Brain microvascular endothelial cell (primary cell): ENCODE measurements at regions not wholly inside any gene's neighbourhood (a gene's known extent, or its start where the extent isn't known, plus 50 kb on each side); places are given as distances from the start of the nearest gene placed in this dataset.

Experiments used
- DNase-seq: peaks from one replicate; pipeline ENCODE4 v3.0.0-alpha.2; 2020
- H3K27ac ChIP-seq: fragments of 250-450 bp; sonication (Bioruptor Pico); 2 replicates; pipeline ENCODE4 v1.5.1; 2020; ENCODE audit warnings: mild to moderate bottlenecking, moderate library complexity
- H3K27me3 ChIP-seq: fragments of 250-450 bp; sonication (Bioruptor Pico); replicated peaks from 2 replicates; pipeline ENCODE4 v1.5.1; 2020; ENCODE audit warnings: mild to moderate bottlenecking
- H3K36me3 ChIP-seq: fragments of 250-450 bp; sonication (Bioruptor Pico); replicated peaks from 2 replicates; pipeline ENCODE4 v1.5.1; 2020; ENCODE audit warnings: mild to moderate bottlenecking
- H3K4me3 ChIP-seq: 2 replicates; pipeline ENCODE4 v1.5.1; 2011; ENCODE audit warnings: low read depth, mild to moderate bottlenecking, control low read depth, low read length, moderate library complexity
- CTCF ChIP-seq: IDR thresholded peaks from 2 replicates; pipeline ENCODE4 v1.5.1; 2011; ENCODE audit warnings: low read depth, mild to moderate bottlenecking, moderate library complexity, low read length, control low read depth, inconsistent platforms; ENCODE audit errors: missing control alignments
- in situ Hi-C: cut with HindIII; loops from 2 replicates; pipeline ENCODE4 v1.10.0; 2017; ENCODE audit warnings: low sequenced_read_pairs, low pct_ligation_motif_present

- in situ Hi-C loops, result no loop called here
- Histone ChIP-seq H3K27ac (no peak overlapping the region), H3K27me3 (no peaks in the 10 kb centered on the region), H3K36me3 (no peaks in the 10 kb centered on the region), H3K4me3 (no peak overlapping the region)
- DNase-seq, result no peak
- TF ChIP-seq CTCF, result no peak
These were observed 694.3 kb downstream of the MCTP2 start for GRCh38 chr15:94925680-94926079.

- Histone ChIP-seq H3K27me3 (no peaks in the 10 kb centered on the region), H3K4me3 (no peak overlapping the region), H3K36me3 (no peaks in the 10 kb centered on the region), H3K27ac (no peak overlapping the region)
- no peak for TF ChIP-seq CTCF
- no peak for DNase-seq
- in situ Hi-C loops, result no loop called here
These were observed 695.6 kb downstream of the MCTP2 start for GRCh38 chr15:94927003-94927402.

- no peak for DNase-seq
- H3K4me3 ChIP-seq, result no peak overlapping the region
- no peak for TF ChIP-seq CTCF
- no peaks in the 10 kb centered on the region for H3K36me3 ChIP-seq
- in situ Hi-C loops, result no loop called here
- no peaks in the 10 kb centered on the region for H3K27me3 ChIP-seq
- H3K27ac ChIP-seq, result no peak overlapping the region
These were observed 697.9 kb downstream of the MCTP2 start for GRCh38 chr15:94929282-94929681.

- no peak overlapping the region for H3K4me3 ChIP-seq
- no peaks in the 10 kb centered on the region for H3K36me3 ChIP-seq
- TF ChIP-seq CTCF, result no peak
- in situ Hi-C loops, result no loop called here
- DNase-seq, result no peak
- H3K27me3 ChIP-seq, result no peaks in the 10 kb centered on the region
- no peak overlapping the region for H3K27ac ChIP-seq
These were observed 699.1 kb downstream of the MCTP2 start for GRCh38 chr15:94930441-94930840.

- TF ChIP-seq CTCF, result no peak
- DNase-seq, result no peak
- H3K4me3 ChIP-seq, result no peak overlapping the region
- H3K27me3 ChIP-seq, result no peaks in the 10 kb centered on the region
- H3K36me3 ChIP-seq, result no peaks in the 10 kb centered on the region
- no peak overlapping the region for H3K27ac ChIP-seq
- in situ Hi-C loops, result no loop called here
These were observed 699.6 kb downstream of the MCTP2 start for GRCh38 chr15:94930960-94931359.

GRCh38 chr15:94934440-94934839, 703.1 kb downstream of the MCTP2 start:
- no peak overlapping the region for H3K4me3 ChIP-seq
- H3K27ac ChIP-seq, result no peak overlapping the region
- H3K36me3 ChIP-seq, result no peaks in the 10 kb centered on the region
- no peak for DNase-seq
- TF ChIP-seq CTCF, result no peak
- H3K27me3 ChIP-seq, result no peaks in the 10 kb centered on the region
- in situ Hi-C loops, result no loop called here
